HG03558 (cell line): ENCODE measurements at regions not wholly inside any gene's neighbourhood (a gene's known extent, or its start where the extent isn't known, plus 50 kb on each side); places are given as distances from the start of the nearest gene placed in this dataset.

ENCODE experiments used
- ATAC-seq: cut with Tn5 transposase; IDR thresholded peaks from one replicate; pipeline ENCODE4 v1.9.1; 2021; ENCODE audit warnings: moderate number of reproducible peaks; ENCODE audit not compliant: unreplicated experiment; ENCODE audit errors: extremely low read depth

DNA sequence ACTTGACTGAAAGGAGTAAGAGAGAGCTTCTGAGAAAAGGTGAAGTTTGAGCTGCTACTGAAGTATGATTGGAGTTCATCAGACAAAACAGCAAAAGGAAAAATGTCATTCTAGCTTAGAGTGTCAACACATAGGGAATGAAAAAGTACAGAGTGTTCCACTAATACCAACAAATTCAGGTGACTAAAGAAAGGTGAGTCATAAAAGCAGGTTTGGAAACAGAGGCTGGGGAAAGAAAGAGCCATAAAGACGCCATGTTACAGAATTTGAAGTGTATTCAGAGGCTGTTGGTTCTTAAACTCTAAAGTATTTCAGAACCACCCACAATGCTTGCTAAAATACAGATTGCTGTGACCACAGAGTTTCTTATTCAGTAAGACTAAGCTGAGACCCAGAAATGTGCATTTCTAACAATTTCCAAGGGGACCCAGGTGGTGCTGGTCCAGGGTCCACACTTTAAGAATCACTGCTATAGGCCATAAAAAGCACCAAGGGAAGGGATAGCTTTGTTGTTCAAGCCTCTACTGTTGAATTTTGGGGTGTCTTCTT lies 143.1 kb downstream of the ELAPOR2 start:
- ATAC-seq: no peak

DNA sequence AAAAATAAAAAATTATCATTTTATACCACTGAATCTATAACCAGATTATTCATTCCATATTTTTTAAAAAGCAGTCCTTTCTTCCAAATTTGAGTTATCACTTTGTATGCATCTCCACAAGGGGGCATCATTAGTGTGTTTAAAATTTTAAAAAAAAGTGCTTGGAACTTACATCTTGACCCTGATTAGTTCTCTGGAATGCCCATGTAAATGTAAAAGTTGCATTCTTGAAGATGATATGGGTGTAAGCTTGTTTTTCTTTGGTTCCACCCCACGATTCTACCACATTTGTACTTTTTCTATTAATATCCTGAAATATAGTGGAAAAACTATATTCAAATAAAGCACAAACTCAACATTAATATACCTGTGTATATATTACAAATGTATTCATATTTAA lies 144.9 kb downstream of the ELAPOR2 start:
- no peak for ATAC-seq
